Endothelial cell of umbilical vein (primary cell): ENCODE measurements at regions not wholly inside any gene's neighbourhood (a gene's known extent, or its start where the extent isn't known, plus 50 kb on each side); places are given as distances from the start of the nearest gene placed in this dataset.

Source experiments
- BruUV-seq: library from RNA; stranded (reverse); fragments of 400-500 nt; replicated peaks from 2 replicates; lab custom pipeline; 2021; lab: Mats Ljungman, UMichigan
- CTCF ChIA-PET: fragments of 300-600, 350-600 bp; sonication (Branson Sonifier 250); formaldehyde crosslinking; loops from one replicate; lab custom pipeline; 2021; ENCODE audit warnings: antibody characterized with exemption, inconsistent platforms; lab: Charles Lee
- POLR2A ChIA-PET: fragments of 300-600, 350-600 bp; sonication (Branson Sonifier 250); formaldehyde crosslinking; loops from one replicate; lab custom pipeline; 2021; ENCODE audit warnings: antibody characterized with exemption, inconsistent platforms; lab: Charles Lee
- DNase-seq: peaks from one replicate; pipeline ENCODE4 v3.0.0-alpha.2; 2011; ENCODE audit warnings: low read depth, low spot score
- FAIRE-seq: peaks from 2 replicates; lab custom pipeline; 2011; peaks lifted over from hg19 to GRCh38; lab: Jason Lieb, UNC
- H2AFZ ChIP-seq: 2 replicates; pipeline ENCODE4 v1.6.0; 2012; ENCODE audit warnings: low read depth, low read length, control low read depth, inconsistent platforms
- H3K27ac ChIP-seq: 2 replicates; pipeline ENCODE4 v1.5.1; 2011; ENCODE audit warnings: low read depth, mild to moderate bottlenecking, control low read depth, low read length, moderate library complexity; ENCODE audit not compliant: insufficient read depth
- H3K27me3 ChIP-seq, 2 experiments: 2 replicates each; pipeline versions ENCODE4 v1.6.0 to v1.6.1; 2011; ENCODE audit warnings: low read length in 2 of 2, mixed read lengths in 1 of 2; ENCODE audit not compliant: control insufficient read depth in 2 of 2, insufficient read depth in 2 of 2
- H3K36me3 ChIP-seq, 2 experiments: 2 replicates in 1 of 2; 3 replicates in 1 of 2; pipeline ENCODE4 v1.5.1; 2011; ENCODE audit warnings: low read length in 2 of 2, mild to moderate bottlenecking in 1 of 2, moderate library complexity in 1 of 2; ENCODE audit not compliant: control insufficient read depth in 2 of 2, insufficient read depth in 2 of 2; ENCODE audit errors: extremely low read depth in 1 of 2
- H3K4me1 ChIP-seq: 3 replicates; pipeline ENCODE4 v1.5.1; 2011; ENCODE audit warnings: mild to moderate bottlenecking, low read length; ENCODE audit not compliant: control insufficient read depth, insufficient read depth; ENCODE audit errors: extremely low read depth
- H3K4me2 ChIP-seq: 2 replicates; pipeline ENCODE4 v1.6.1; 2011; ENCODE audit warnings: low read length, control low read depth, mixed read lengths; ENCODE audit not compliant: insufficient read depth
- H3K4me3 ChIP-seq, 3 experiments: fragments of 200-600 bp in 1 of 3; sonication (generic), shearing (Covaris generic) in 1 of 3; replicated peaks in 1 of 3; 2 replicates each; pipeline ENCODE4 v1.5.1; 2011 to 2016; ENCODE audit warnings: control low read depth in 3 of 3, low read length in 3 of 3, mild to moderate bottlenecking in 2 of 3, inconsistent platforms in 1 of 3, low read depth in 1 of 3, moderate library complexity in 1 of 3; ENCODE audit not compliant: insufficient read depth in 1 of 3
- H3K79me2 ChIP-seq: 2 replicates; pipeline ENCODE4 v1.6.0; 2012; ENCODE audit warnings: low read length, inconsistent platforms; ENCODE audit not compliant: control insufficient read depth, insufficient read depth
- H3K9ac ChIP-seq: replicated peaks from 2 replicates; pipeline ENCODE3; 2011; ENCODE audit warnings: low read length, control low read depth; ENCODE audit not compliant: insufficient read depth; ENCODE audit errors: extremely low read depth
- H3K9me1 ChIP-seq: replicated peaks from 3 replicates; pipeline ENCODE4 v1.6.0; 2011; ENCODE audit warnings: mild to moderate bottlenecking, low read length; ENCODE audit not compliant: control insufficient read depth, insufficient read depth; ENCODE audit errors: extremely low read depth
- H3K9me3 ChIP-seq: replicated peaks from 2 replicates; pipeline ENCODE4 v1.5.1; 2012; ENCODE audit warnings: low read length, inconsistent platforms; ENCODE audit not compliant: control insufficient read depth, insufficient read depth
- H4K20me1 ChIP-seq: replicated peaks from 2 replicates; pipeline ENCODE3; 2011; ENCODE audit warnings: mild to moderate bottlenecking, low read length; ENCODE audit not compliant: control insufficient read depth, insufficient read depth; ENCODE audit errors: extremely low read depth
- EZH2 ChIP-seq: IDR thresholded peaks from 2 replicates; pipeline ENCODE4 v1.6.1; 2012; ENCODE audit warnings: borderline replicate concordance, low read depth, mild to moderate bottlenecking, moderate library complexity, low read length, inconsistent platforms; ENCODE audit not compliant: severe bottlenecking
- FOS ChIP-seq: IDR thresholded peaks from 2 replicates; pipeline ENCODE4 v1.6.1; 2011; ENCODE audit warnings: mild to moderate bottlenecking, low read length, moderate library complexity, borderline replicate concordance; ENCODE audit not compliant: insufficient read depth
- GATA2 ChIP-seq: IDR thresholded peaks from 2 replicates; pipeline ENCODE4 v1.7.0; 2011; ENCODE audit warnings: low read depth, mild to moderate bottlenecking, moderate library complexity, mixed read lengths, low read length; ENCODE audit not compliant: insufficient read length, insufficient read depth
- JUN ChIP-seq: IDR thresholded peaks from 2 replicates; pipeline ENCODE4 v1.6.1; 2011; ENCODE audit warnings: borderline replicate concordance, low read depth; ENCODE audit not compliant: insufficient read length, insufficient read depth
- MYC ChIP-seq: IDR thresholded peaks from one replicate; pipeline ENCODE4 v1.6.1; 2011; ENCODE audit warnings: mild to moderate bottlenecking, low read depth, low read length
- POLR2A ChIP-seq: IDR thresholded peaks from 2 replicates; pipeline ENCODE4 v1.6.1; 2012; ENCODE audit warnings: low read depth, mild to moderate bottlenecking, control low read depth, low read length
- POLR2AphosphoS5 ChIP-seq: IDR thresholded peaks from 2 replicates; pipeline ENCODE4 v1.6.1; 2012; ENCODE audit warnings: low read depth, mild to moderate bottlenecking, control low read depth, low read length, moderate library complexity; ENCODE audit not compliant: insufficient read depth
- dilution Hi-C: fragments of 300-500 bp; cut with MboI; formaldehyde crosslinking; loops from one replicate; pipeline ENCODE4 v1.15.0; 2019; ENCODE audit warnings: low sequenced_read_pairs; ENCODE audit not compliant: extremely low pct_ligation_motif_present
- intact Hi-C: fragments of 100-400 bp; cut with micrococcal nuclease; formaldehyde crosslinking; loops from one replicate; pipeline ENCODE4 v1.10.0; 2022
- TF ChIP-seq, protein P1 (sequence below), 2 donors: IDR thresholded peaks; 1 replicate in 1 of 2; 2 replicates in 1 of 2; pipeline ENCODE4 v1.5.1; 2011; ENCODE audit warnings: low read length in 2 of 2, mild to moderate bottlenecking in 2 of 2, moderate library complexity in 2 of 2, control low read depth in 1 of 2, inconsistent platforms in 1 of 2, low read depth in 1 of 2; ENCODE audit not compliant: insufficient read depth in 1 of 2; ENCODE audit errors: extremely low read depth in 1 of 2
- TF ChIP-seq, protein P2 (sequence below): IDR thresholded peaks from 2 replicates; pipeline ENCODE4 v1.6.1; 2011; ENCODE audit not compliant: insufficient read depth, insufficient read length

DNA sequence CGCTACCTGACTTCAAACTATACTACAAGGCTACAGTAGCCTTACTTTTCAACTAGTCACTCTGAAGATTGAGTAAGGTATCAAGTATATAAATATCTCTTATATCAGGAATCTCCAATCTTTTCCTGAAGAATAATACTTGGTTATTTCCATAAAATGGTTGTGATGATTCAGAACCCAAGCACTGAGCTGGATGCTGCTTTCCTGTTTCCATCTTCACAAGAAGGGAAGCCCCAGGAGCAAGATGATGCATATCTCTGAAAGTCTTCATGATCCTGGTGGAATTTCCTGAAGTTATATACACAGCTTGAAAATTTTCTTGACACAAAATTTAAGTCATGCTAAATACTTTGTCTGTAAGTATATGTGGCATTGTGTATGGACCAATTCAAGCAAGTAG lies 243.9 kb upstream of the TANK start:
- Histone ChIP-seq H3K4me3 (no peak overlapping the region), H3K9me1 (peaks cover under 1% of the 10 kb centered on the region), H3K79me2 (no peaks in the 10 kb centered on the region), H4K20me1 (no peaks in the 10 kb centered on the region), H3K9me3 (no peaks in the 10 kb centered on the region), H3K4me1 (peaks cover 8% of the 10 kb centered on the region), H3K27ac (no peak overlapping the region), H2AFZ (no peak overlapping the region), H3K4me2 (no peak overlapping the region), H3K36me3 (no peaks in the 10 kb centered on the region), H3K27me3 (no peaks in the 10 kb centered on the region), H3K9ac (no peak overlapping the region)
- dilution Hi-C loops, result no loop called here
- FAIRE-seq, result no peak
- no TSS peak for BruUV-seq
- TF ChIP-seq JUN (no peak), GATA2 (peak; percentile 79), FOS (peak; percentile 62), POLR2AphosphoS5 (no peak), POLR2A (no peak)
- ChIA-PET POLR2A (no interaction called here), CTCF (interaction anchor here (0.7 to 1.0 kb wide), 3 partner anchors 487 to 592 kb away, joined by 3 to 5 read pairs (median 4); no protein-coding TSS in a partner anchor)
- intact Hi-C loops, result loop anchor here (10.0 kb wide), 2 partner anchors 331 to 641 kb away; no protein-coding TSS in a partner anchor
- peak; percentile 45 for DNase-seq

DNA sequence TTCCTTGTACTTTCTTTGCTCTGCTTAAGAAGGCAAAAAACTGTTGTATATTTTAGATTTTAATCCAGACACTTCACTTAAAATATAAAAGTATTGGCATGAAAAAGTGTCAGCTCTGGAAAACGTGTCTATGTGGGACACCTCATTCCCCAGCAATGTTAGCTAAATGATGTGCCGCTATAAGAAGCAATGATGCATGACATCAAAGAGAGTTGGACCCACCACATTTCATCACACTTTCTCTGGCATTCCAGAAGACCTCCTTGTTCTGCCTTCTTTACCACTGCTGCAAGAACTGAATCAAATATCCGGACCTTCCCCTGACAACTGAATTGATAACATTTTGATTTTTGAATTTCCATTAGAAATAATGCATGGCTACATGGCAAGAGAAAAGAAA lies 242.4 kb upstream of the TANK start:
- Histone ChIP-seq H2AFZ (no peak overlapping the region), H3K9ac (no peak overlapping the region), H3K36me3 (no peaks in the 10 kb centered on the region), H3K27ac (no peak overlapping the region), H3K9me1 (no peaks in the 10 kb centered on the region), H4K20me1 (no peaks in the 10 kb centered on the region), H3K4me1 (peaks cover 11% of the 10 kb centered on the region), H3K9me3 (no peaks in the 10 kb centered on the region), H3K79me2 (no peaks in the 10 kb centered on the region), H3K27me3 (no peaks in the 10 kb centered on the region), H3K4me2 (no peak overlapping the region), H3K4me3 (no peak overlapping the region)
- TF ChIP-seq MYC (no peak), POLR2AphosphoS5 (no peak), EZH2 (no peak), JUN (no peak), GATA2 (no peak), FOS (no peak), POLR2A (no peak)
- TF ChIP-seq, protein P1, sequence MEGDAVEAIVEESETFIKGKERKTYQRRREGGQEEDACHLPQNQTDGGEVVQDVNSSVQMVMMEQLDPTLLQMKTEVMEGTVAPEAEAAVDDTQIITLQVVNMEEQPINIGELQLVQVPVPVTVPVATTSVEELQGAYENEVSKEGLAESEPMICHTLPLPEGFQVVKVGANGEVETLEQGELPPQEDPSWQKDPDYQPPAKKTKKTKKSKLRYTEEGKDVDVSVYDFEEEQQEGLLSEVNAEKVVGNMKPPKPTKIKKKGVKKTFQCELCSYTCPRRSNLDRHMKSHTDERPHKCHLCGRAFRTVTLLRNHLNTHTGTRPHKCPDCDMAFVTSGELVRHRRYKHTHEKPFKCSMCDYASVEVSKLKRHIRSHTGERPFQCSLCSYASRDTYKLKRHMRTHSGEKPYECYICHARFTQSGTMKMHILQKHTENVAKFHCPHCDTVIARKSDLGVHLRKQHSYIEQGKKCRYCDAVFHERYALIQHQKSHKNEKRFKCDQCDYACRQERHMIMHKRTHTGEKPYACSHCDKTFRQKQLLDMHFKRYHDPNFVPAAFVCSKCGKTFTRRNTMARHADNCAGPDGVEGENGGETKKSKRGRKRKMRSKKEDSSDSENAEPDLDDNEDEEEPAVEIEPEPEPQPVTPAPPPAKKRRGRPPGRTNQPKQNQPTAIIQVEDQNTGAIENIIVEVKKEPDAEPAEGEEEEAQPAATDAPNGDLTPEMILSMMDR (IDR thresholded peaks at IDR 0.05; ENCODE audit: extremely low read depth in 1 of 2, insufficient read depth in 1 of 2, low read depth in 1 of 2, low read length in 2 of 2), result no peak
- TF ChIP-seq, protein P2, sequence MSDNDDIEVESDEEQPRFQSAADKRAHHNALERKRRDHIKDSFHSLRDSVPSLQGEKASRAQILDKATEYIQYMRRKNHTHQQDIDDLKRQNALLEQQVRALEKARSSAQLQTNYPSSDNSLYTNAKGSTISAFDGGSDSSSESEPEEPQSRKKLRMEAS, result no peak
- FAIRE-seq (no peak), DNase-seq (no peak)
- intact Hi-C loops (loop anchor here (2.0 to 10.0 kb wide), 5 partner anchors 77 to 643 kb away; no protein-coding TSS in a partner anchor), dilution Hi-C loops (no loop called here)
- no TSS peak for BruUV-seq
- ChIA-PET POLR2A (no interaction called here), CTCF (interaction anchor here (1.1 to 2.5 kb wide), 9 partner anchors 9 to 593 kb away, joined by 3 to 33 read pairs (median 5); no protein-coding TSS in a partner anchor)
